GM23338 (cell line): ENCODE measurements at regions not wholly inside any gene's neighbourhood (a gene's known extent, or its start where the extent isn't known, plus 50 kb on each side); places are given as distances from the start of the nearest gene placed in this dataset.
"Not testable (repeated sequence)": the region's sequence is repeated elsewhere in the genome, so short reads cannot be mapped to it uniquely, and the experiment has no call there.

ENCODE experiments used
- ATAC-seq: fragments of 200-7000 bp; cut with Tn5 transposase; 3 replicates; pipeline ENCODE4 v1.9.1; 2020
- DNase-seq: peaks from one replicate; pipeline ENCODE4 v3.0.0-alpha.2; 2015; ENCODE audit warnings: low spot score
- H2AFZ ChIP-seq: fragments of 200-600 bp; sonication (generic); 2 replicates; pipeline ENCODE4 v1.8.0; 2016; ENCODE audit warnings: antibody characterized with exemption, mild to moderate bottlenecking, moderate library complexity
- H3F3A ChIP-seq: fragments of 200-600 bp; sonication (generic); replicated peaks from 2 replicates; pipeline ENCODE4 v1.8.0; 2017; ENCODE audit warnings: antibody characterized with exemption, mixed run types, low read depth
- H3K27ac ChIP-seq: fragments of 200-600 bp; sonication (generic); 2 replicates; pipeline ENCODE4 v1.6.1; 2016; ENCODE audit warnings: low read depth
- H3K27me3 ChIP-seq: fragments of 200-600 bp; sonication (generic); 2 replicates; pipeline ENCODE4 v1.8.0; 2016; ENCODE audit warnings: mild to moderate bottlenecking, mixed run types, moderate library complexity; ENCODE audit not compliant: insufficient read depth
- H3K36me3 ChIP-seq: fragments of 200-600 bp; sonication (generic); 2 replicates; pipeline ENCODE4 v1.8.0; 2016; ENCODE audit warnings: mild to moderate bottlenecking; ENCODE audit not compliant: insufficient read depth
- H3K4me1 ChIP-seq: fragments of 200-600 bp; sonication (generic); 2 replicates; pipeline ENCODE4 v1.8.0; 2016; ENCODE audit warnings: mild to moderate bottlenecking, moderate library complexity; ENCODE audit not compliant: insufficient read depth
- H3K4me2 ChIP-seq: fragments of 200-600 bp; sonication (generic); 2 replicates; pipeline ENCODE4 v1.7.1; 2017; ENCODE audit warnings: mixed run types
- H3K4me3 ChIP-seq: fragments of 200-600 bp; sonication (generic); 2 replicates; pipeline ENCODE4 v1.6.1; 2016; ENCODE audit warnings: mixed run types
- H3K79me2 ChIP-seq: fragments of 200-600 bp; sonication (generic); replicated peaks from 2 replicates; pipeline ENCODE4 v1.8.0; 2017; ENCODE audit warnings: mild to moderate bottlenecking; ENCODE audit not compliant: insufficient read depth
- H3K9me2 ChIP-seq: fragments of 200-600 bp; sonication (generic); 2 replicates; pipeline ENCODE4 v1.8.0; 2017; ENCODE audit not compliant: insufficient read depth
- H4K20me1 ChIP-seq: fragments of 200-600 bp; sonication (generic); replicated peaks from 2 replicates; pipeline ENCODE4 v1.8.0; 2017; ENCODE audit warnings: mild to moderate bottlenecking; ENCODE audit not compliant: insufficient read depth
- H3K27ac Mint-ChIP-seq: 2 replicates; pipeline ENCODE4 v1.8.0; 2020; ENCODE audit warnings: inconsistent platforms, mild to moderate bottlenecking, moderate library complexity, mixed read lengths
- H3K27me3 Mint-ChIP-seq: 3 replicates; pipeline ENCODE4 v1.8.0; 2022; ENCODE audit warnings: low read depth, mild to moderate bottlenecking, moderate library complexity, mixed read lengths, inconsistent platforms; ENCODE audit not compliant: insufficient read depth, poor library complexity
- H3K36me3 Mint-ChIP-seq: 3 replicates; pipeline ENCODE4 v1.8.0; 2021; ENCODE audit warnings: low read depth, mild to moderate bottlenecking, inconsistent platforms, moderate library complexity, mixed read lengths
- H3K4me1 Mint-ChIP-seq: 3 replicates; pipeline ENCODE4 v1.8.0; 2020; ENCODE audit warnings: mild to moderate bottlenecking, inconsistent platforms, mixed read lengths
- H3K4me3 Mint-ChIP-seq: 3 replicates; pipeline ENCODE4 v1.8.0; 2021; ENCODE audit warnings: moderate library complexity, mild to moderate bottlenecking, inconsistent platforms, mixed read lengths
- H3K9me3 Mint-ChIP-seq: 3 replicates; pipeline ENCODE4 v1.8.0; 2020; ENCODE audit warnings: moderate library complexity, mild to moderate bottlenecking, inconsistent platforms, mixed read lengths
- EZH2 ChIP-seq: fragments of 200-600 bp; sonication (generic); IDR thresholded peaks from one replicate; pipeline ENCODE4 v1.8.0; 2017; ENCODE audit warnings: antibody characterized with exemption, mild to moderate bottlenecking, low read depth; ENCODE audit not compliant: unreplicated experiment
- JUNB ChIP-seq: IDR thresholded peaks from one replicate; pipeline ENCODE4 v1.6.1; 2016; ENCODE audit warnings: antibody characterized with exemption; ENCODE audit not compliant: unreplicated experiment
- POLR2AphosphoS5 ChIP-seq: IDR thresholded peaks from 2 replicates; pipeline ENCODE4 v1.6.1; 2016; ENCODE audit warnings: antibody characterized with exemption, low read depth
- REST ChIP-seq: IDR thresholded peaks from one replicate; pipeline ENCODE4 v1.6.1; 2018; ENCODE audit warnings: antibody characterized with exemption; ENCODE audit not compliant: unreplicated experiment
- STAT1 ChIP-seq: IDR thresholded peaks from one replicate; pipeline ENCODE4 v1.6.1; 2016; ENCODE audit warnings: antibody characterized with exemption; ENCODE audit not compliant: unreplicated experiment
- ZNF331 ChIP-seq: fragments of 250-450 bp; sonication (Bioruptor Pico); IDR thresholded peaks from 2 replicates; pipeline ENCODE4 v1.5.0; 2020; ENCODE audit warnings: low read depth, mild to moderate bottlenecking, moderate library complexity

GRCh38 chrX:40230646-40231045, 132.9 kb upstream of the BCOR start (continued):
- TF ChIP-seq EZH2 (no peak), ZNF331 (CRISPR knock-in tag) (no peak)

GRCh38 chrX:40227125-40227524, 129.4 kb upstream of the BCOR start:
- H3K27me3 ChIP-seq, result no peaks in the 10 kb centered on the region

GRCh38 chrX:40224658-40225057, 126.9 kb upstream of the BCOR start:
- no peaks in the 10 kb centered on the region for H3K79me2 ChIP-seq
- Mint-ChIP-seq H3K36me3 (no peaks in the 10 kb centered on the region), H3K9me3 (peaks cover 7% of the 10 kb centered on the region; the same call in 1 of the 3 replicates), H3K4me1 (no peaks in the 10 kb centered on the region), H3K4me3 (no peak overlapping the region), H3K27me3 (peaks cover 2% of the 10 kb centered on the region), H3K27ac (no peak overlapping the region)
- ATAC-seq (no peak), DNase-seq (no peak)
- H3K4me1 ChIP-seq, result no peaks in the 10 kb centered on the region
- H2AFZ ChIP-seq, result no peak overlapping the region
- no peak overlapping the region for H3K4me2 ChIP-seq
- TF ChIP-seq STAT1, result no peak
- TF ChIP-seq EZH2, result no peak
- TF ChIP-seq JUNB, result no peak
- no peak for TF ChIP-seq POLR2AphosphoS5
- no peaks in the 10 kb centered on the region for H3K27me3 ChIP-seq
- H3F3A ChIP-seq, result no peaks in the 10 kb centered on the region
- H3K27ac ChIP-seq, result no peak overlapping the region
- H3K4me3 ChIP-seq, result no peak overlapping the region
- no peaks in the 10 kb centered on the region for H3K36me3 ChIP-seq
- no peaks in the 10 kb centered on the region for H3K9me2 ChIP-seq
- no peaks in the 10 kb centered on the region for H4K20me1 ChIP-seq

More at GRCh38 chrX:40227125-40227524, 129.4 kb upstream of the BCOR start:
- no peak overlapping the region for H3K4me3 Mint-ChIP-seq
- H3K4me1 Mint-ChIP-seq, result no peaks in the 10 kb centered on the region
- no peaks in the 10 kb centered on the region for H3K79me2 ChIP-seq
- no peaks in the 10 kb centered on the region for H3K36me3 ChIP-seq
- H3K27me3 Mint-ChIP-seq, result peaks cover 5% of the 10 kb centered on the region
- no peak for ATAC-seq
- no peak for DNase-seq
- no peaks in the 10 kb centered on the region for H3F3A ChIP-seq
- H3K27ac ChIP-seq, result no peak overlapping the region
- no peak overlapping the region for H2AFZ ChIP-seq
- peaks cover 4% of the 10 kb centered on the region; the same call in 1 of the 3 replicates for H3K9me3 Mint-ChIP-seq
- no peak overlapping the region for H3K4me3 ChIP-seq
- H3K4me1 ChIP-seq, result no peaks in the 10 kb centered on the region
- no peaks in the 10 kb centered on the region for H3K36me3 Mint-ChIP-seq
- no peak for TF ChIP-seq REST
- no peaks in the 10 kb centered on the region for H4K20me1 ChIP-seq
- H3K9me2 ChIP-seq, result no peaks in the 10 kb centered on the region
- H3K27ac Mint-ChIP-seq, result no peak overlapping the region
- no peak overlapping the region for H3K4me2 ChIP-seq

- not testable (repeated sequence) for H3K27me3 Mint-ChIP-seq, H4K20me1 ChIP-seq, H3K36me3 Mint-ChIP-seq, H3K27ac Mint-ChIP-seq, H3K4me2 ChIP-seq, H3K27me3 ChIP-seq, H3K4me3 ChIP-seq, H3K36me3 ChIP-seq, ATAC-seq, H3K27ac ChIP-seq, H3K4me3 Mint-ChIP-seq, H3K9me3 Mint-ChIP-seq, H3K9me2 ChIP-seq, DNase-seq, H3F3A ChIP-seq, H3K79me2 ChIP-seq, H3K4me1 Mint-ChIP-seq, H3K4me1 ChIP-seq, H2AFZ ChIP-seq
Measured at GRCh38 chrX:40222612-40223011, 124.9 kb upstream of the BCOR start.
